ENCODE measurements at regions not wholly inside any gene's neighbourhood (a gene's known extent, or its start where the extent isn't known, plus 50 kb on each side); places are given as distances from the start of the nearest gene placed in this dataset.
A peak's percentile ranks its signal among the peaks of the same experiment; 100 is the strongest.

DNA sequence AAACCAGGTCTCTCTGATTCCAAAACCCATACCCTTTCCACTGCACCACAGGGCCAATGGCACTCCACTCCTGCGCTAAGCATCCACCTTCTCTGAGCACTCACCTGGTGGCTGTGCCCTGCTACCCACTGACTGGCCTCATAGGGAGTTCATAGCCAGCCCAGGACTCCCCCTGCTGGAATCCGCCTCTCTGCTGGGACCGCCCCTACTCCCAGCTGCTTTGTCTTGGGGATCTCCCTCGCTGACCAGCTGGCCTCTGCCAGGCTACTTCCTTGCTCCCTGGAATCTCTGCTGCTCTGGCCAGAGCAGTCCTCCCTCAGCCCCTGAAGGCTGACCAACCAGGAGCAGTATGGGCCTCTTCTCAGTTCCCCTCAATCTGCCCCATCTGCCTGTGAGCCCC, 129.7 kb downstream of the FAXC start:
- DNase-seq (ENCODE audit: low read depth in 2 of 2) = no peak

DNA sequence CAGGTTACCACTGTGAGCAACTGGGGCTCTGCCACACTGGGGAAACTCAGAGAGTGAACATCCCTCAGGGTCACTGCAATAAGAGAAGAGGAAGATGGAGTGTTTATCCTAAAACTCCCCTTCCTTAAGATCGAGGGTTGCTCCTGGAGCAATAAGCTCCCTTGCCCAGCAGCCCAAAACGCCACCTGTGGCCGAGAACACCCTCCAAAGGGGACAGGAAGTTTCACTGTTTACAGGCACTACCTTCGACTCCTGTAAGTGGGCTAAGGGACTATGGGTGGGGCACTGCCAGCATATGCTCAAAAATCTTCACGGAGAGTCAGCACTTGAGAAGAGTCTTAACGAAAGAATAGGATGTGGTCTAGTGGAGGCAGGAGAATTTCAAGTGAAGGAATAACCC, 132.5 kb downstream of the FAXC start:
- no peak for DNase-seq (ENCODE audit: low read depth in 2 of 2)

DNA sequence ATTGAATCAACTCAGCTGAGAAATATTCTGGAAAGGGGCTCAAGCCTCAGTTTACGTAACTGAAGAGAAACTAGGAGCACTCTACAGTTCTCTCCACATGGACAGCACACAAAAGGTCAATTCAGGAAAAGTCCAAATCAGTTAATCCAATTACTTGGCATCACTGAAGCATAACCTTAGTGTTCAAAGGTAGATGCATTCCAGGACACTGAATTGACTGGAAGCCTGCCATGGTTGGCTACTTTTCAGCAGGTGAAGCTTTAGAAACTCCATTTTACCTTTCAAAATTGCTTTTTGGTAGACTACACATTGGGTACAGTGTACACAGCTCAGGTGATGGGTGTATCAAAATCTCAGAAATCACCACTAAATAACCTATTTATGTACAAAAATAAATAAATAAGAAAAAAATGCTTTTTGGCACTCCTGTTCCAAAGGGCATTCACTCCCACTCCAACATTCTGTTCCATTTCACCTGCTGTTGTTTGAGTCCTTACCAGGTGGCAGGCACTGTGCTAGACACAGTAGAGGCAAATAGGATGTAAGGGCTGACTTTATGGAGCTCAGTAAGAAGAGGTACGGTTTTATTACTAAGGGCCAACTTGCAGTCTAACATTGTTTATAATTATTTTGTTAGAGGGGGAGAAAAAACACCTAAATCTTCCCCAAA, 153.4 kb downstream of the FAXC start:
- no peak for DNase-seq (ENCODE audit: low read depth in 2 of 2)

DNA sequence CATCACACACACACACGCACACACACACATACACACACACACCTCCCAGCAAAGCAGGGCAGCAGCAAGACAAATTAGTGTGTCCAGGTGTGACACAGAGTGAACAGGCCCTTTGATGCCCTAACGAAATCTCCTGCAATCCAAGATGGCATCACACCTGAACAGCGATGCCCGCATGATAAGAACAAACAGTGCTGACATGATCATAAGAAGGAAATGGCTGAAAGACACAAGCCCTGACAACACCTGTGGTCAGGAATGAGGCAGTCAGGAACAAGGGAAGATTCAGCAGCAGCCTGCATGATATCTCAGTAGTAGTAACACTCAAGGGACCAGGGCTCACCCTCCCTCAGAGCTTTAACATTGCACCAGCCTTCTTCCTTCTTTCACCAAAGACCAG, 156.9 kb downstream of the FAXC start:
- no peak for DNase-seq (ENCODE audit: low read depth in 2 of 2)

DNA sequence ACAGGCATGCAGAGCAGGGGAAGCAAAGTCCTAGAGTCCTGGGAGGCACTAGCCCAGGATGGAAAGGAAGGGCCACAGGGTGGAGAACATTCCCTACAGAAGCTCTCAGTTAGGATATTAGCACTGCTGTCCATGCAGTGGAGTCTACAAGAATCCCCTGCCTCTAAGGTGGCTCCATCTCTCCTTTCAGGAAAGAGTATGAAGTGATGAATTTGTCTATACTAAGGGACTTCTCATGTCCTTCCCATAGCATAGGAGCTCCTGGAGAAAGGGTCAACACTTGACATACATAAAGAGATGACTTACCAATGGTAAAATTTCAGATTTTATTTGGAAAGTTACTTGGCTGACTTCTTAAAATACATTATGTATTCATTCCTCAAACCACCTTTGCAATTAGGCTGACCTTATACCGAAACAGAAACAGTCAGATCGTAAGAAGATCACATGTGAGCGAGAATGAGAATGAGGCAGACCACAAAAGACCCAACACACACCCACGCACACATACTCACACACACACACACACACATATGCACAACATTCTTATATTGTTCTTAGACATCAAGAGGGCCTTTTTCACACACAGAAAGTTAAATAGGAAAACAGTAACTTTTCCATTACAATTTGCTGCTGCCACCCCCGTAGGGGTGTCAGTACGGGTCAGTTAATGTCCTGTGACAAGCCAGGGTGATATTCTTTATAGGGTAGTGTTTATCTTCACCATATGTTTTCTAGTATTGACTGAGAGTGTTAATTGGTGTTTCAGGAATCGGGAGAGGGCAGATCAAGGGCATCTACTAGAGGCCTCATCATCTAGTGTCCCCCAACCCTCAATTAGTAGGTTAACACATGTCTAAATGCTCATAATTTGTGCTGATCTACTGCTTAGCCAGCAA, 159.4 kb downstream of the FAXC start:
- peak in 1 of 2 donors; percentile 2 for DNase-seq (ENCODE audit: low read depth in 2 of 2)

DNA sequence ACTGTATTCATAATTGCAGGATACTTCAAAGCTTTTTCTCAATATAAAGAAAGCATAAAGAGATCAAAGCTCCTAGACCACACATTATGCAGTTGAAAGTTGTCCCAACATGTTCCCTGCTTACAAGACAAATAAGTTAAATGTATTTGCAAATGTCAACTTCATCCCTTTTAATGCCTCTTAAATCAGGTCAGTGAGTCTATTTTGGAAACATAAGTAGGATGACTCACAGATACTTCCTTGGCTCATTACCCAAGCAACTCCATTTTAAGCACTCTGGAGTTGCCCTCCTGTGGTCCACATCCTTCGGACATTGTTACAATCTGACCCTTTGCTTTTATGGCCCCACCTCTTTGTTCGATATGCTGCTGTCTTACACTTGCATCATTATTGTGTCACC, 162.0 kb downstream of the FAXC start:
- no peak for DNase-seq (ENCODE audit: low read depth in 2 of 2)

DNA sequence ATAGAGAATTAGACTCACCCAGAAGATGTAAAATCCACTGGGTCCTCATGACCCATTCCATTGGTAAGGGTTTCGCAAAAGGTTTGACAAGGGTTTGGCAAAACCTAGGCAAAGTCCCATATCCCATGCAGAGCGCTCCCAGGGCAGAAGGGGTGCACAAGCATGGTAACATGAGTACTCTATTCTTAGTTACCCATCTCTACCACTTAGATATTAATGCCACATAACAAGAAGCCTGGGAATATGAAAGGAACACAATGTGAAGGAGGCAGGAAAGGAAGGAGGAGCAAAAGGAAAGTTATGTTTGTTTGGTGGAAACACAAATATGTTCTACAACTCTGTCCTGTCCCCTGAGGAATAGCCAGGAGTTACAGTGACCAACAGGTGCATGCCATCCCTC, 163.1 kb downstream of the FAXC start:
- no peak for DNase-seq (ENCODE audit: low read depth in 2 of 2)

DNA sequence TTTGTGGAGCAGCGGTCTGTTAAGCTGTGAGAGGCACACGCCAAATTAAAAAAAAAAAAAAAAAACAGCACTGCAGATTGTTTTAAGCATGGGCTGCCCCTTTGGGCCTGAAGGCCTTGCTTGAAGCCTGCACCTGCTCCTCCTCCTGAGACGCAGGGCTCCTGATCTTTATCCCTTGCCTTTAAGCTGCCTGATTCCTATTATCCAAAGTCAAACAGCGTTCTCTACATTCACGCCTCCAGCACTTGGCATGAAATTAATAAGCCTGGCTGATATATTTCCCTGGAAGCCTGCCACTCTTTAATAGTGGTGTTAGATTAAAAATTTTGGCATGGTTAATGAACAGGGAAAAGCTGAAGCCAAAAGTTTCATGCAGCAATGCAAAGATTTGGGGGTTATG, 163.9 kb downstream of the FAXC start:
- DNase-seq (ENCODE audit: low read depth in 2 of 2) = no peak

DNA sequence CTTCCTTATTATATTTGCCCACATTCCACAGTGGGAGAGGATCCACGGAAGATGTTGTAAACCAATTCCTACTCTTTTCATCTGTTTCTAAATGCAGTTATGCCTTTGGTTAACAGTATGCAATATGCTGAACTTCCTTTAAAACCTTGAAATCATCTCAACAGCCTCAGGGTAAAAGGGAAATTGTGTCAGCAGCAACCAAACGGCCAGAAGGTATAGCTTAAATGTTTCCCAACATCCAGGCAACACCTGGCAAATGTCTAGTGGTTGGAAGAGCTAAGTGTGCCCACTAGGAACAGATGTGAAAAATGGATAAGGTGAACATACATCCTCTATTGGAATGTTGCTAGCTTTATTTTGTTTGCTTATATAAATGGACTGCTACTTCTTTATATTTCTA, 164.8 kb downstream of the FAXC start:
- DNase-seq (ENCODE audit: low read depth in 2 of 2) = no peak

DNA sequence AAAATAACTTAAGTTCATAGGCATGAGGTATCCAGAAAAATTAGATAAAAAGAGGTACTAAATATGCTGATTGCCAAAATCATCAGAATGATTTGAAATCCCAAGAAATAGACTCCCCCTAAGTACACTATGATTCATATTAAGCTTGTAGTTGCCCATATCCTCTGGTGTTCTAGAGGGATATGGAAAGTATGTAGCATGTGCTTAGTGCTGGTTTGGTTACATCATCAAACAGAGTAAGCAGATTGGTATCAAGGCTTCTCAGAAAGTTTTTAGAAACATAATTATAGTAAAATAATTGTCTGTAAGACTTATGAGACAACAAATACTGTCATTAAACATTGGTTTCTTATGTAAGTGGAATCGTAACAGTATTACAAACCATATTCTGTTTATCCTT, 166.4 kb downstream of the FAXC start:
- DNase-seq (ENCODE audit: low read depth in 2 of 2) = no peak

DNA sequence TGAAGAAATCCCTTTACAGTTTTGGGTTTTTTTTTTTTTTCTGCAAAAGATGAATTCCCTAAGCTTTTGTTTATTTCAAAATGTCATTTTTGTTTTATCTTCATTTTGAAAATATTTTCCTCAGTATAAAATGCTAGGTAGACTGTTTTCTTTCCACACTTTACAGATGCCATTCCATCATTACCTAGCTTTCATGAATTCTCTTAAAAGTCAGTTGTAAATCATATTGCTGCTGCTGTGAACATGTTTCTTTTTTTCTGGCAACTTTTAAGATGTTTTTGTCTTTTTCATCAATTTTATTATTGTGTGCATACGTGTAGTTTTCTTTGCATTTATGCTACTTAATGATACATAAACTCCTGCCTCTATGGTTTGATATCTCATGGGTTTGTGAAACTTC, 168.3 kb downstream of the FAXC start:
- no peak for DNase-seq (ENCODE audit: low read depth in 2 of 2)

DNA sequence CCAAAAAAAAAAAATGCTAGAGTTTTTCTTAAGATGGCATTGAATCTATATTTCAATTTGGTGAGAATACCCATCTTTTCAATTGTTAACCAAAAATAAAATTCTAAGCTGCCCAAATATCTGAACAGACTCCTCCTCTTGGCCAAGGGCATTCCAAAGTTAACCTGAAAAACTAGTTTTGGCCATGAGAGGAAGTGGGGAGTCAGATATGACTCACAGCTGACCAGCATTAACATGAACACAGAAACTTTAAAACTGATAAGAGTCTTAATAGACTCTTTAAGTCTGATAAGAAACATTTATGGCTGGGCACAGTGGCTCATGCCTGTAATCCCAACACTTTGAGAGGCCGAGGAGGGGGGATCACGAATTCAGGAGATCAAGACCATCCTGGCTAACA, 171.3 kb downstream of the FAXC start:
- DNase-seq (ENCODE audit: low read depth in 2 of 2) = no peak

DNA sequence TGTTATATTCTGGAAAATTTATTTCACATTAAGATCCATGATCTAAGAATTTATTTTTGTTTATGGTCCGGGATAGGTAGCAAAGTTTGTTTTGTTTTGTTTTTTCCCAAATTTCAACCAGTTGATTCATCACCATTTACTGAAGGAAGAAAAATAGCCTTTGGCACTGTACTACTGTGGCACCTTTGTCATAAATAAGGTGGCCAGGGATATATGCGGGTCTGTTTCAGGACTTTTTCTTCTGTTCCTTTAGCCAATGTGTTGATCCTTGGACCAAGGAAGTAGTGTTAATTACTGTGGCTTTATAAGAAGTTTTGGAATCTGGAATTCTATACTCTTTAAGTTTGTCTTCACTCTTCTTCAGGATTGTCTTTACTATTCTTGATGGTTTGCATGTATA, 171.7 kb downstream of the FAXC start:
- no peak for DNase-seq (ENCODE audit: low read depth in 2 of 2)

DNA sequence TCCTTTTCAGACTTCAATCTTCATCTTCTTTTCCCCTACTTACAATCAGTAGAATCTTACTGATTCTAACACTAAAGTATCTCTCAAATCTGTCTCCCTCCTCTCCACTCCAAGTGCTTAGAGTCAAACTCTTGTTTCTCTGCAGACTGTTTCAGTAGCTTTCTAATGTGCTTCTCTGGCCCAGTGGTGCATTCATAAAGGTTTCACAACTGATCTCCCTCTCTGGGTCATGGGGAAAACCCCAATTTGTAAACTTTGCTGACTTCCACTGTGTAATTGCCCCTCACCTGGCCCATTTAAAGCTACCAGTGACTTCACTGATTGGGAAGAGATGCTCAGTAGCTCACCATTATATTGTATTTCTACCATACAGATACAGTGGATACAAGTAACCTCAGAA, 183.6 kb downstream of the FAXC start:
- DNase-seq (ENCODE audit: low read depth in 2 of 2) = no peak

DNA sequence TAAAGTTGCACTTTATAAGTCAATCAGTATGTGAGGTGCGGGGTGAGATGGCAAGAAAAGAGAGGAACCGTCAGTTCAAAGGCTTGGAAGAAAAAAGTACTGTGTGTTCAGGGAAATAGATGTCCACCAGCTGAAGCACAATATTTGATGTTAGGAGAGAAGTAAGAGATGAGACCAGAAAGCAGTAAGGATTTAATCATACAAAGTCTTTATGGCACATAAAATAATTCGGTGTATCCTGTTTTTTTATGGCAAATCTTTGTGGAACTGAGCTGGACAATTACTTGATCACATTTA, 197.2 kb downstream of the FAXC start:
- no peak for DNase-seq (ENCODE audit: low read depth in 2 of 2)

DNA sequence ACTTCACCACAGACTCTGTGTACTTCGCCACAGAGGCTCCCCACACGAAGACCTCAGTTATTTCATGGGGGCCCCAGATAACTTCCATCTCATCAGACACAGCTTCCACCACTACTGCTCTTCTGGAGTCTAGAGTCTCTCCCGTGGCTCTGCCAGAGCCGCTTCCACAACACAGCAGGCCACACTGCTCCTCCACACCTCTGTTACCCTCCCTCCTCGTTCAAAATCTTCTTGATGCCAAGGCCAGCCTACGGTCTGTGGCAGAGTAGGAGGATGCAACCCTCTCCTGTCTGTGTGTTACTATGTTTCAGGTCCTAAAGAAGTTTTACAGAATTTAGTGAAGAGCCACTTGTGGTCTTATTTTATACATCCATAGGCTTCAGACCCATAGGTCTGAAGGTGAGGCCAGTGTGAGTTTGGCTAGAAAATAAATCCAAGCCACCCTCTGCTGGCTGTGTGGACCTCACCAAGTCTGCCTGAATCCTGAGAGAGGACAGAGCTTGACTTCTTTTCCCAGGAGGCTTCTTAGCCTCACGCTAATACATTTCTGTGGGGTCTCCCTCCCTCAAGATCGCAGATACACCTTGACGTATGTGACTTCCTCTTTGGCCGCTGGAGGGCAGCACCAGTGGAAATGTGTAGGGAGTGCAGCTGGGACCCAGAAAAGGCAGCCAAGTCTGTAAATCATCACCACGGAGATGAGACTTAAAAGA, 197.7 kb downstream of the FAXC start:
- peak; percentile 44 to 56 for DNase-seq (ENCODE audit: low read depth in 2 of 2)

DNA sequence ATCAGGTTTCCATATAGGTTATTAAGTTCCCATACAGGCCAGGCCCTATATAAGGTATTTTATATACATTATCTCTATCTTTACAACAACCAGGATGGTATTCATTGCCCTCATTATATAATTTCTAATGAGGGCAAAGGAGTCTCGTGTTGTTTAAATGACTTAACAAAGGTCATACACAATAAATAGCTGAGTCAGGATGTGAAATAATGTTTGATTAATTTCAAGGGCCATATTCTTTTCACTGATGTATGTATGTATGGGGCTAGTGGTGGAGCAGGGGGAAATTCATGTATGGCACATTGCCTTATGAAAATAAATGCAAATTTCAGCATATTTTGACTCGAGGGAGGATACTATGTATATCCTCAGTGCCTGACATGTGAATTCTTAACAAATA, 200.7 kb downstream of the FAXC start:
- no peak for DNase-seq (ENCODE audit: low read depth in 2 of 2)

DNA sequence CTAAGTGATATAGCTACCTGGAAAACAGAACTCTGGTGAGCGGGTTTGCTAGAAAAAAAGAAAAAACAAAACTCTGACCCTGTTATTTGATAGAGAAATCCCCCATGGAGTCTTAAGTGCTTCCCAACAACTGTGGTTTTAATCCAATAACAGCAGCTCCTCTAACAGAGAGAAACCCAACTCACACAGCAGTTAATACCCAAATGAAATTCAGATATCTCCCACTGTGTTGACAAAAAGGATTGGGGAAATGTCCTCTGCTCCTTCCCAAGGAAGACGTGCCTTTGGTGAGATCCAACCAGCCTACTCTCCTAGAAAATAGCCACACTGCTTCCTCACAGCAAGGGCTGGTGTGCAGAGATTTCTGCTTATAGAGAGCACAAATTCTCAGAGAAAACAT, 200.4 kb upstream of the FBXL4 start:
- no peak for DNase-seq (ENCODE audit: low read depth in 2 of 2)

DNA sequence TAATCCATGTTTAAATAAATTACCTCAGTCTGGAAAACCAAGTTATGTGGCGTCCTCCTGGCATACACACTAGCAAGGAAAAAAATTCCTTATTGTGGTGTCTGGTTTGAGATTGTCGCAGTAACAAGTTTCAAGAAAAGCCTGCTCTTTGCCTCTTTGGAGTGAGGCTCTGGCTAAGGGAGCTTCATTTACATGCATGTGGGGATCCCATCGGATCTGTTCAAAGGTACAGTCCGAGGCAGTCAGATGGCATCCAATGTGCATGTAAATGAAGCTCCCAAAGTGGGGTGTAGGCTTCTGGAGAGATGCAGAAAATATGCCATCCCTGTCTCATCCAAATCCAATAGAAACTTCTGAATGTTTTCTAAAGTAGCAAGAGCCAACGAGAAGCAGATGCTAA, 199.5 kb upstream of the FBXL4 start:
- no peak for DNase-seq (ENCODE audit: low read depth in 2 of 2)

DNA sequence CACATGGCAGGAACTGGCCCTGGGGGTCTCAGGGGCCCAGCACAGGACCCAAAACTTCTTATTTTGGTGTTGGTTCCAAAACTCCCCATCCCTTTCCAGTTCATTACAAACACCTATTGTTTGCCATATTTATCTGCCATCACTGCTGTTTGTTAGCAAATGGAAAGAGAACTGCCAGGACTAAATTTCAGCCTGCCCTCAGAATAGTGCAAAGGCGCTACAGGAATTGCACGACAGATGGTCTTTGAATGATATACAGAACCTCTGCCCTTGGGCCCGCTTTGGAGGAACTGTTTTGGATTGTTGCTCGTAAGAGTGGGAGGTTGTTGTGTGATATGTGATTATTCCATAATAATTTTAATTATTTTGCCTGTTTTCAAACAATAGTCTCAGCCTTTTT, 199.0 kb upstream of the FBXL4 start:
- DNase-seq (ENCODE audit: low read depth in 2 of 2) = no peak

DNA sequence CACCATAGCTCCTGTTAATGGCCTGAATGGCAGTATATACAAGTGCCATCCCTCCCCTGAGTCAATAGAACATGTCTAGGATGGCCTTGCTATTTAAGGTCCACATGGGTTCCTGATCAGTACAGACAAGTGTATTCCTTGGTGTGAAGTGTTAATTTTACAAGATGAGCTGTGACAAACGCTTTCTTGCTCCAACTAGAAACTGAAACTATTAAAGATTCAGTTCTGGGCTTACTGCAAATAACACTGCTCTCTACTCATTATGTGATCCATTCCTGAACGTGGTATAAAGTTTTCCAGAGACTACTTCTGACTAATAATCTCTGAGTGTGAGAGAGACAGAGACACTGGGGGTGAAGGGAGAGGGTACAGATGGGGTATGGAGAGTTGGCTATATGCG, 198.0 kb upstream of the FBXL4 start:
- no peak for DNase-seq (ENCODE audit: low read depth in 2 of 2)

DNA sequence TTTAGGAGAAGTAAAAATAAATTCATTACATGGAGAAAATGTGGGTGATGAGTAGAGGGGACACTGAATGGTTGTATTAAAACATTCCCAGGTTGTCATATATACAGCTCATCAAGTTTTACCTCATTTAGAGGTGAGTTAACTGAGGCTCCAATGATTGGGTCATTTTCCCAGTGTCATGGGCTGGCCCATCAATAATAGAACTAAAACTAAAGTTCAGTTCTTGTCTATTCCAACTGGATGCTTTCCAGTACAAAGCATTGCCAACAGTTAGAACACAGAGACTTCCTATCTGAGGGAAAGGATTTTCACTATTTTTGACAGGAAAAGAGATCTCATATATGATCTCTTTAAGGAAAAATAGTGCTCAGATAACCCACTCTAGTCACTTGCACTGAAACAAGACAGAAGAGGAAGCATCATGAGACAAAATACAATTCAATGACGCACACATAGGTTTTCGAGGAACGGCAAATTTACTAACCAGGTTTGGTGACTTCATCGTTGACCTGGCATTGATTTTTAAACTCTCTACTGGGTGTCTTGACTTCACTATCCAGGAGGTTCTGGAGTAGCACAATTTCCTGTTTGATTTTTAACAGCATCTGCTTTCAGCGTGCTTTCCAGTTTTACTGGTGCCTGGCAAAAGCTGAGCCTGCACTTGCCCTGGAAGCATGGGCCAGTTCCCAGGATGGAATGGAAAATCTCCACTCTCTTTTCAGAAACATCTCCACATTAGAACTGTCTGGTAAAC, 195.5 kb upstream of the FBXL4 start:
- no peak for DNase-seq (ENCODE audit: low read depth in 2 of 2)
